GM19468 (cell line): ENCODE measurements at regions not wholly inside any gene's neighbourhood (a gene's known extent, or its start where the extent isn't known, plus 50 kb on each side); places are given as distances from the start of the nearest gene placed in this dataset.

Experiments used
- ATAC-seq: cut with Tn5 transposase; IDR thresholded peaks from one replicate; pipeline ENCODE4 v1.9.1; 2021; ENCODE audit warnings: mild to moderate bottlenecking, moderate library complexity, moderate number of reproducible peaks; ENCODE audit not compliant: unreplicated experiment; ENCODE audit errors: extremely low read depth

GRCh38 chr12:126726481-126727217 lies 1540.3 kb upstream of the TMEM132C start:
- no peak for ATAC-seq

GRCh38 chr12:126727218-126728075 lies 1539.5 kb upstream of the TMEM132C start:
- no peak for ATAC-seq

GRCh38 chr12:126734296-126734695 lies 1532.7 kb upstream of the TMEM132C start:
- ATAC-seq: no peak

- ATAC-seq: no peak
Measured at GRCh38 chr12:126734710-126735109, 1532.3 kb upstream of the TMEM132C start.

- no peak for ATAC-seq
Measured at GRCh38 chr12:126741536-126742240, 1525.3 kb upstream of the TMEM132C start.

- ATAC-seq: no peak
Measured at GRCh38 chr12:126742241-126742641, 1524.7 kb upstream of the TMEM132C start.

GRCh38 chr12:126747530-126748149 lies 1519.3 kb upstream of the TMEM132C start:
- ATAC-seq: no peak

GRCh38 chr12:126752021-126752420 lies 1514.9 kb upstream of the TMEM132C start:
- no peak for ATAC-seq

GRCh38 chr12:126757326-126757725 lies 1509.6 kb upstream of the TMEM132C start:
- no peak for ATAC-seq

- no peak for ATAC-seq
Measured at GRCh38 chr12:126760092-126760491, 1506.9 kb upstream of the TMEM132C start.

GRCh38 chr12:126761420-126761819 lies 1505.5 kb upstream of the TMEM132C start:
- no peak for ATAC-seq

- ATAC-seq: no peak
Measured at GRCh38 chr12:126762150-126762549, 1504.8 kb upstream of the TMEM132C start.

- ATAC-seq: no peak
Measured at GRCh38 chr12:126763359-126763758, 1503.6 kb upstream of the TMEM132C start.

GRCh38 chr12:126767334-126767733 lies 1499.6 kb upstream of the TMEM132C start:
- no peak for ATAC-seq

GRCh38 chr12:126768517-126768916 lies 1498.5 kb upstream of the TMEM132C start:
- no peak for ATAC-seq

- ATAC-seq: no peak
Measured at GRCh38 chr12:126770188-126770587, 1496.8 kb upstream of the TMEM132C start.

GRCh38 chr12:126772171-126772864 lies 1494.7 kb upstream of the TMEM132C start:
- peak; percentile 83 for ATAC-seq

GRCh38 chr12:126773012-126773411 lies 1494.0 kb upstream of the TMEM132C start:
- no peak for ATAC-seq

GRCh38 chr12:126773491-126773890 lies 1493.5 kb upstream of the TMEM132C start:
- no peak for ATAC-seq
